NCI-H1105 treated with DMSO at 0.1 percent for 48 hours (cell line): ENCODE measurements at regions not wholly inside any gene's neighbourhood (a gene's known extent, or its start where the extent isn't known, plus 50 kb on each side); places are given as distances from the start of the nearest gene placed in this dataset.
"Not testable (repeated sequence)": the region's sequence is repeated elsewhere in the genome, so short reads cannot be mapped to it uniquely, and the experiment has no call there.

Experiments used
- DNase-seq: peaks from one replicate; lab custom pipeline; 2025; lab: John Stamatoyannopoulos, UW

- DNase-seq, result no peak
Measured at GRCh38 chr3:59411186-59411585, 361.4 kb upstream of the CFAP20DC start.

GRCh38 chr3:59408047-59408624, 358.3 kb upstream of the CFAP20DC start:
- no peak for DNase-seq

GRCh38 chr3:59407425-59407824, 357.6 kb upstream of the CFAP20DC start:
- no peak for DNase-seq

GRCh38 chr3:59406943-59407342, 357.1 kb upstream of the CFAP20DC start:
- DNase-seq, result no peak

GRCh38 chr3:59404851-59405250, 355.0 kb upstream of the CFAP20DC start:
- DNase-seq, result no peak

- no peak for DNase-seq
Measured at GRCh38 chr3:59404064-59404463, 354.2 kb upstream of the CFAP20DC start.

- no peak for DNase-seq
Measured at GRCh38 chr3:59401924-59402323, 352.1 kb upstream of the CFAP20DC start.

GRCh38 chr3:59392116-59392515, 342.3 kb upstream of the CFAP20DC start:
- no peak for DNase-seq

- DNase-seq, result no peak
Measured at GRCh38 chr3:59391131-59391530, 341.3 kb upstream of the CFAP20DC start.

- no peak for DNase-seq
Measured at GRCh38 chr3:59388555-59389270, 338.9 kb upstream of the CFAP20DC start.

GRCh38 chr3:59386165-59386564, 336.3 kb upstream of the CFAP20DC start:
- no peak for DNase-seq

GRCh38 chr3:59385547-59385946, 335.7 kb upstream of the CFAP20DC start:
- no peak for DNase-seq

GRCh38 chr3:59381282-59381681, 331.5 kb upstream of the CFAP20DC start:
- DNase-seq, result no peak

GRCh38 chr3:59380146-59380545, 330.3 kb upstream of the CFAP20DC start:
- no peak for DNase-seq

- no peak for DNase-seq
Measured at GRCh38 chr3:59374818-59375211, 325.0 kb upstream of the CFAP20DC start.

- no peak for DNase-seq
Measured at GRCh38 chr3:59374091-59374817, 324.4 kb upstream of the CFAP20DC start.

- DNase-seq, result no peak
Measured at GRCh38 chr3:59372346-59372745, 322.5 kb upstream of the CFAP20DC start.

- DNase-seq, result no peak
Measured at GRCh38 chr3:59368900-59369675, 319.3 kb upstream of the CFAP20DC start.

GRCh38 chr3:59367150-59367549, 317.3 kb upstream of the CFAP20DC start:
- no peak for DNase-seq

GRCh38 chr3:59366218-59366617, 316.4 kb upstream of the CFAP20DC start:
- no peak for DNase-seq

- DNase-seq, result no peak
Measured at GRCh38 chr3:59364496-59364895, 314.7 kb upstream of the CFAP20DC start.

- not testable (repeated sequence) for DNase-seq
Measured at GRCh38 chr3:59360312-59360711, 310.5 kb upstream of the CFAP20DC start.
